ENCODE measurements at regions not wholly inside any gene's neighbourhood (a gene's known extent, or its start where the extent isn't known, plus 50 kb on each side); places are given as distances from the start of the nearest gene placed in this dataset.

DNA sequence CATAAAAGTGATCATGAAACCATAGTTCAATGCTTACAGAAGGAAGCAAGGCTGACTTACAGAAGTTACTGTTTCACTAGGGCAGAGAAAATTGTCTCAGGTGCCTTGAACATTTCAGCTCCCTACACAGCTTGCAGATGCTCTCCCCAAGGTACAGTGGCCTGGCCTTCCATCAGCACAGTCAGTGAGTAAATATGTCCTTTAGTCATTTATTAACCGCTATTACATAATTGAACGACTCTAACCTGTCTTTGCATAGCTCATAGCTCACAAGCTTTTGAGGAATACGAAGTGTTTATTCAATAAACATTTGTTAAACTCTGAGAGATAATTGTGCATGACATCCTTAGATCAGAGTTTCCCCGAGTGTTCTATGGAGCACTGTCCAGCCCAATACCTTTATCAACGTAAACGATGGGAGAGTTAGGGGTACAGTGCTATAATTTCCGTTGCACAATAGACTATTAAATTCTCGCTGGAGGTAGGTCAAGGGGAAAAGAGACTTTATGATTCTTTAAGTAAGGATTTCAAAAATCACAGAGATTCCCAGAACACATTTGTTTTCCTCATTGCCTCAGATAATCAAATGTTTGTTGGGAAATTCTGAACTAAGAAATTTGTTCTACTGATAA is 677.8 kb downstream of the TSN start:
- intact Hi-C loops (cut with DNase I), result no loop called here
- DNase-seq, result no peak

DNA sequence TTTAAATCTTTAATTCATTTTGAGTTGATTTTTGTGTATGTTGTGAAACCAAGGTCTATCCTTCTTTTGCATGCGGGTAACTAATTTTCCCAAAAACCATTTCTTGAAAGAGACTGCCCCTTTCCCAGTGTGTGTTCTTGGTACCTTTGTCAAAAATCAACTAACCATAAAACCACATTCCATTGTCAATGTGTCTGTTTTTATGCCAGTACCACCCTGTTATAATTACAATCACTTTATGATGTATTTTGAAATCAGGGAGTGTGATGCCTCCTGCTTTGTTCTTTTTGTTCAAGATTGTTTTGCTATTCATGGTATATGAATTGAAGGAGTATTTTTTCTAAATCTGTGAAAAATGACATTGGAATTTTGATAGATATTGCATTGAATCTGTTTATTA is 689.6 kb downstream of the TSN start:
- intact Hi-C loops (cut with DNase I), result no loop called here
- no peak for DNase-seq

DNA sequence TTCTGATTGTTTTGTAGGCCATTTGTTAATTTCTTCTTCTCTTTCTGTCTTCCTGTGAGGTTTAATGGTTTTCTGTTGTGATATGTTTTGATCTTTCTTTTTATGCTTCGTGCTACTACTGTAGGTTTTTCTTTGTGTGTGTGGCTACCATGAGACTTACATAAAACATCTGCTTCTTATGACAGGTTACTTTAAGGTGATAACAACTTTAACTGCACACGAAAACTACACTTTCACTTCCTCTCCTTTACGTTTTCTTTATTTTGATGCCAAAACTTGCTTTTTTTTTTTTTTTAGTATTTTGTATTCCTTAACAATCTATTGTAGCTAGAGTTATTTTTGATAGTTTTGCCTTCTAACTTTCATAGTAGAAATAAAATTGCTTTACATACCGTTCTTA is 691.3 kb downstream of the TSN start:
- DNase-seq, result no peak
- intact Hi-C loops (cut with DNase I), result no loop called here

DNA sequence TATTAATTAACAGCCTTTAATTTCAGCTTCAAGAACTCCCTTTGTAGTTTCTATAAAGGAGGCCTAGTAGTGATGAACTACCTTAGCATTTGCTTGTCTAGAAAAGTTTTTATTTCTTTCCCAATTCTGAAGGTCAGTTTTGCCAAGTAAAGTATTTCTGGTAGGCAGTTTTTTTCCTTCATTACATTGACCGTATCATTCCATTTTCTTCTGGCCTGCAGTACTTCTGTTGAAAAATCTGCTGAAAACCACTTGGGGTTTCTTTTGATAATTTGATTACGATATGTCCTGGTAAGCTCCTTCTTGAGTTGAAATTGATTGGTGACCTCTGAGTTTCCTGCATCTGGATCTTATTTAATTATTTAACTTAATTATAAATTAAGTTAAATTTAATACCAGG is 691.8 kb downstream of the TSN start:
- DNase-seq, result no peak
- intact Hi-C loops (cut with DNase I), result no loop called here

DNA sequence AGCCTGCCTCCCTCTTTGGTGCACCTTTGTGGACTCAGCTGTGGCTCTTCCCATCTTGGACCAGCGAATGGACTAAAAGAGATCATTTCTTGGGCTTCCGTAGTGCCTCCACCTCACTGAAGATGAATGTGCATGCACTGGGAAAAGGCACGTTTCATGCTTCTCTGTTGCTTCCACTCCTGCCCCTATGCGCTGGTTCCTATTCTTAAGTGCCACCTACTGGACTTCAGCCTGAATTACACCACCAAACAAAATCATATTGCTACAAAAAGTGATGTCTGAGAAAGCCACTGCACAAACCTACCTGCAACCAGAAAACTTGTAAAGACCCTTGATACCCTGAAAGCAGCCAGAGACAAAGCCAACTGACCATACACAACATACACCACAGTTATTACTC is 695.6 kb downstream of the TSN start:
- no peak for DNase-seq
- intact Hi-C loops (cut with DNase I), result loop anchor here (1.0 kb wide), 1 partner anchor 476 kb away; no protein-coding TSS in a partner anchor

DNA sequence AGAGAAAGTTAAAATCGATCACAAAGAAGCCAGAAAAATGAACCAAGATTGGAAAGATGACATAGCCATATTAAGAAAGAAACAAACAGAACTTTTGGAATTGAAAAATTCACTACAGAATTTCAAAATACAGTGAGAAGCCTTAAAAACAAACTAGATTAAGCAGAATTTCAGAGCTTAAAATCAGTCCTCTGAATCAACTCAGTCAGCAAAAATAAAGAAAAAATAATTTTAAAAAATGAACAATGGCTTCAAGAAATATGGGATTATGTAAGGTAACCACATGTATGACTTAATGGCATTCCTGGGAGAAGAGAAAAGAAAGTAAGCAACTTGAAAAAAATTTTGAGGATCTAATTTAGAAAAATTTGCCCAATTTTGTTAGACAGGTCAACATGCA is 696.2 kb downstream of the TSN start:
- no peak for DNase-seq
- intact Hi-C loops (cut with DNase I), result loop anchor here (1.0 kb wide), 1 partner anchor 476 kb away; no protein-coding TSS in a partner anchor

DNA sequence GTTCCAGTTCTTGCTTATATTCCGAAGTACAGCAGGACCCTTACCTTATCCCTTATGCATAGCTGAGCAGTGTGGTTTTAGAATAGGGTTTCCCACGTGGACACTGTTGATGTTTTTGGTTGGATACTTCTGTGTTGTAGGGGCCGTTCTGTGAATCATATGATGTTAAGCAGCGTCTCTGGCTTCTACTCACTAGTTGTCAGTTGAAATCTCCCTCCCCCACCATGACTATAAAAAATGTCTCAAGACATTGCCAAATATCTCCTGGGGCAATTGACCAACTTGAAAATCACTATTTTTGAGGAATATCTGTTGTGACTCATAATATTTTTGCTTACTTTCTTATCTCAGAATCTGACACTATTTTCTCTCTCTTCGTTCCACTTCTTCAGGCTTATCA is 713.7 kb downstream of the TSN start:
- DNase-seq, result no peak
- intact Hi-C loops (cut with DNase I), result no loop called here

DNA sequence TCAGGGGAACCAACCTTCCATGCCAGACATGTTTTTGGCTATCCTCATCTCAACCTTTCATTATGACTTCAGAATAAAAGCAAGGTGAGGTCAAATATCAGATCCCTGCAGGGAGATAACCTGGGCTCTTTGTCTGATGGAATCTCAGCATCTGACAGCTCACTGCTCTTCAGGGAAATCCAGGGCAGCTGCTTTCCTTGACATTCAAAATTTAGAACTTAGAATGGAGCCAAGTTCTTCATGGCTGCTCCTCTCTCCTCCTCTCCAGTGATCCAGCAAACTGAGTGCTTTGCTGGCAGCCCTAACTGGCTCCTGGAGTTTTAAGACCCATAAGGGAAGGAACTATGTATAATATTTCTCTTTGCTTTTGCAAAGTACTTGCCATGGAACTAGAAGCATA is 716.3 kb downstream of the TSN start:
- DNase-seq, result no peak
- intact Hi-C loops (cut with DNase I), result no loop called here

DNA sequence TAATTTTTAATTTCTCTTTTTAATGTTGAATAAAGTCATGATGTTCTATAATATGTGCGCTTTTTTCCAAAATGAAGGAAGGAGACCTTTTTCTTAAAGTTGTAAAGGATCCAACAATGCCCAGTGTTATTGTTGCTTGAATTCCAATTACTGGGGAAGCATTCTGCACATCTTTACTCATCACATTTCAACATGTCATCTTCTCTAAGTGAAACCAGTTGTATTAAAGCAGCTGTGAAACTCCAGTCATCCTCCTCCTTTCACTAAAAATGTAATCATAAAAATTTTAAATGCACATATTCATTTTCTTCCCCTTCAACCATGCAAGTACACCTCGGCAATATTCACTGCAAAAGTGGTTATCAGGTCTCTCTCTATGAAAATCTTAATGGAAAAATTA is 722.7 kb downstream of the TSN start:
- no peak for DNase-seq

DNA sequence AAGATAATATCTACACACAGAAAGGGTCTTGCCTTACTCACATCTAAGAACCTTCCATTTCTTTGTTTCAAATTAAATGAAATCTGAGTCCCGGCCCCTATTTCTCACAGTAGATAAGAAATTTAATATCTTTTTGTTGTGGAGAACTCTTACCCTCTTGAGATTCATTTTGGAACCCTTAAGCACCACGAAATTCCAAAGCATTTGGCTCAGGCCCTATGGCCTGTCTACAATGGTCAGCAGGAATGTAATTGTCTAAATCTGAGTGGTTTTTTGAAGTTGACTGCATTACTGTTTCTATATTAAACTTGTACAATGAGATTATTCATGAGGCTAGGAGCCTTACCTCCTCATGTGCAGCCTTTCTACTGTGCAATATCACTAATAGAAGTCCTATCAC is 723.3 kb downstream of the TSN start:
- intact Hi-C loops (cut with DNase I), result no loop called here
- no peak for DNase-seq

More for the DNA sequence above, 722.7 kb downstream of the TSN start:
- intact Hi-C loops (cut with DNase I), result no loop called here

DNA sequence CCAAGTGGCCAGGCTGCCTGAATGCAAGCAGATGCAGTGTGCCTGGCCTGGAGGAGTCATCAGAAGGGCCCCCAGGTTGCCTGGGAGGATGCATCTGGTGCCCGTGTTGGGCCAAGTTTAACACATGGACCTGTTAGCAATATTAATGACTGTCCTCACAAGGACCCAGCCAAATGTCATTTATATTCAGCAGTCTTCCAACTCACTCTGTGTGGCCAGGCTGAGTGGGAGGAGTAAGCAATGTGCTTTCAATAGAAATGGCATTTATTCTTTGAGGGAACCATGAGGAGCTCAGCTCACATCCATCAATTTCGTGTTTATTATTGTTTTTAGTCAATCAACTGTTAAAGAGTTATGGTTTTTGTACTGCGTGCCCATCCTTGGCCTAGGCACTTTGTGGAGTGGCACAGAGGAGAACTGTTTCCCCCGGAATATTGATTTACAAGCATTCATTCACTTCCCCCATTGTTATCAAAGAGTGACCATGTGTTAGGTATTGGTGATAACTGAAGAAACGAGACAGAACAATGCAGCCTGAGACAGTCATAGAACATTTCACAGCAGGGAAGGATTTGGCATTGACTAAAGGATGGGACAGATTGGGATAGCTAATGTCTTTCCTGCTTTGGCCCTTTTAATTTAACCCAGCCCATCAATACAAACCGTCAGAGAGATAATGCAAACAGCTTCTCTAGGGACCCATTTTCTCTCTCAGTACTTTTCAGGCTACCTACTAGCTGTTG is 725.2 kb downstream of the TSN start:
- DNase-seq, result peak in 3 of 10 donors; percentile 8 to 85 (median 80)
- intact Hi-C loops (cut with DNase I), result no loop called here

DNA sequence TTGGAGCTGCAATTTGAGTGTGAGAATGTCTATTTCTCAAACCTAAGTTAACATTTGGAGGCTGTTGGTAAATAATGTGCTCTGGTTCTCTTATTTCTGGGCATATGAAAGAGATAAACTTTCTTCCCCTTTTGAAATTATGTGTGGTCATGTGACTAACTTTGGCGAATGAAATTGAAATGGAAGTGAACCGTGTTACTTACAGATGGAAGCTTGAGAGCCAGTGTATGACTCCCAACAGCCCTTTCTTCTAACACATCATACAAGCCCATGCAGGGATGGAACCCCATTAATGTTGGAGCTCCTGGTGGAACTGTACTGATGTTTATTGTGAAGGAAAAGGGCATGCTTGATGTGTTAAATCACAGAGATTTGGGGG is 725.8 kb downstream of the TSN start:
- intact Hi-C loops (cut with DNase I), result no loop called here
- no peak for DNase-seq

DNA sequence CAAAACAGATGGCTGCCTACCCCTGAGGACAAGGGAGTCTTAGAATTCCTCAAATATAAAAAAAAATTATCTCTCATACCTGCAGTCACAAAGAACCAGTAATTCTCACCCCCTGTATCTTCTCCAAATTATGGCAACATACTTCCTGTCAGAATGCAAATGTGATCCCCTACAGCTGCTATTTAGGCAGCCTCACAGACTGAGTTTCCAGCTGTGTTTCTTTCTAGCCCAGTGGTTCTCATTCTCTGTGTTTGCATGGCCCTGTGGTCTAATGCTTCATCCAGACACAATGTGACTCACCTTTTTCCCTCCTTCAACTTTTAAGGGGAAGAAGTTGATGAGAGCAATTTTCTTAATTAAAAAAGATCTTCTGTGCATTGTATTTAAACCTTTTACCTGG is 726.3 kb downstream of the TSN start:
- intact Hi-C loops (cut with DNase I), result no loop called here
- DNase-seq, result no peak

DNA sequence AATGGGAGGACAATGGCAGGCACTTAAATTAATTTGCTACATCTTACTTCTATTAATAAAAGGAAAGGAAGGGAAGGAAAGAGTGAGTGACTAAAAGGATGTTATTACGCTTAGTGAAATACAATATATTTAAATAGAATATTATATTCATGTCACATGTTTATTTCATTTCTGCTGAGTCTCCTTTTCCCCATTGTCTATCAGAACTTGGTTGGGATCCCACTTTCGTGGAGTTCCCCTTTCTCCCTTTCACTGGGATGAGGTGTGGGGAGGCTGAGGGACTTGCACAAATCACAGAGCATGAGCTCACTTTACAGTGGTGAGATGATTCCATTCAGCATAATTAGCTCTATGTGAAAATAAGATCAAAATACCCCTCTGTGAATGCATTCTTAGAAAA is 730.6 kb downstream of the TSN start:
- no peak for DNase-seq
- intact Hi-C loops (cut with DNase I), result no loop called here

DNA sequence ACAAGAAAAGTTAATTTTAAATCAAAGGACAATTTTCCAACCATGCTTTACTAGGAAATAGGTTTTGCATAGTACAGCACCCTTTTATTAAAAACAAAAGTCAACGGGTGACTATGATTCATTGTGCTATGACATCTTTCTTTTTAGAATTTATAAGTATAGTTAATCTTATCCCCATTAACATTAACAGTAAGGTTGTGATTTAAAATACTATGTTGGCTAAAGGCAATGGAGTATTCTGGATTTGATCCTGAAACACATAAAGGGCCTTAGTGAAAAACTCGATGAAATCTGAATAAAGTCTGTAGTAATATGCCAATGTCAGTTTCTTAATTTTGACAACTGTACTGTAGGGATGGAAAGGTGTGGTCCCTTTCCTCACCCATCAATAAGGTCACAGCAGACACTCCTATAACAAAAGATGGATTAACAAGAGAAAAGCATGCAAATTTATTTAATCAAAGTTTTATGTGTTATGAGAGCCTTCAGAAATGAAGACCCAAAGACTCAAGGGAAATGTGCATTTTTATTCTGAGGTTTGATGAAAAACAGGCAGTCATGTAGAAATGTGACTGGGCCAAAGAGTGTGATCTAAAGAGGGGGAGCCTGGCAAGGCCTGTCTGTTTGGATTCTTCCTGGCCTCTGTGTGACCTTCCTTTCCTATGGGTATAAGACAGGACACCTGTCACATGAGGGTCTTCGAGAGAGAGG is 731.4 kb downstream of the TSN start:
- intact Hi-C loops (cut with DNase I), result no loop called here
- no peak for DNase-seq

DNA sequence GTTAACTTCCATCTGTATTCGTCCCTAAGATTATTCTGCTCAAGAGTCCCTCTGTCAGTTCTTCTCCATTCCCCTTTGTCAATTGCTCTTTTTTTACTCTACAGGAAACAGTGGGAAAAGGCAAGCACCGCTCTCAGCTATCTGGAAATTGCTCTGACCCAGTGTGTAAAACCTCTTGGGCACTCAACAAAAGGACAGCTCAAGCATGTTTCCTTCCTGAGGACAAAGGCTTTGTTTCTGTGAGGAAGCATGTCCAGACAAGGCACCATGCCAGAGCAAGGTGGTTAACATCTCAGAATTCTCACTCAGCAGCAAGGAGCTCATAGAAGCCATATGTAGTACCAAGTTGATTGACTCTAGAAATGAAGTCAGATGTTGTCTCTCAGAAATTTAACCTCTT is 735.6 kb downstream of the TSN start:
- intact Hi-C loops (cut with DNase I), result no loop called here
- no peak for DNase-seq

DNA sequence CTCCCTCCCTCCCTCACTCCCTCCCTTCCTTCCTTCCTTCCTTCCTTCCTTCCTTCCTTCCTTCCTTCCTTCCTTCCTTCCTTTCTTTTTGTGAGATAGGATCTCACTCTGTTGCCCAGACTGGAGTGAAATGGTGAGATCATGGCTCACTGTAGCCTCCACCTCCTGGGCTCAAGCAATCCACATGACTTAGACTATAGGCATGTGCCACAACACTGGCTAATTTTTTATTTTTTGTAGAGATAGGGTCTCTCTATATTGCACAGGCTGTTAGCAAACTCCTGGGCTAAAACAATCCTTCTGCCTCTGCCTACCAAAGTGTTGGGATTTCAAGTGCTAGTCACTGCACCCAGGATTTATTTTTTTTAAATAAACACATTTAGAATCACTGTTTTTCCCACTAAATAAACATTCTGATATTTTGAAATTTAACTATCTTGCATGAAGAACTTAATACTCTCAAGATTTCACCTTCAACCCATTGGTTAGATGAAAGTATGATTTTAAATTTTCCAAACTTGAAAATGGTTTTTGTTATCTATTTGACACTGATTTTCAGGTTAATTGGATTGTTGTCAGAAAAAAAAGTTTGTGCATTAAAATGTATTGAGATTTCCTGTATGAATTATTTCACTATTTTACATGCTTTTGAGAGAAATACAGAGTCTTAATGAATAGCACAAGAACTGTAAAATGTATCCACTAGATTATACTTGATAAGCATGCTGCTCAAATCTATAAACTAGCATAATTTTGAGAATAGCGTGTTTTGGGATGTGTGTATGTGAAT is 745.1 kb downstream of the TSN start:
- intact Hi-C loops (cut with DNase I), result no loop called here
- DNase-seq, result no peak

DNA sequence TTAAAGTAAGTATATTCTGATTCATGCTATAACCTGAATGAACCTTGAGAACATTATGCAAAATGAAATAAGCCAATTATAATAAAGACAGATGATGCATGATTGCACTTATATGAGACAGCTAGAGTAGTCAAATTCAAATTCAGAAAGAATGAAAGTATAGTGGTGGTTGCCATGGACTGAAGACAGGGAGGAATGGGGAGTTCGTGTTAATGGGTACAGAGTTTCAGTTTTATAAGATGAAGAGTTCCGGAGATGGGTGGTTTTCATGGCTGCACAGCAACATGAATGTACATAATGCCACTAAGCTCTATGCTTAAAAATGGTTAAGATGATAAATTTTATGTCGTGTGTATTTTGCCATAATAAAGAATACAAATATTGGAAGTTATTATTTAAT is 751.2 kb downstream of the TSN start:
- no peak for DNase-seq
- intact Hi-C loops (cut with DNase I), result no loop called here

DNA sequence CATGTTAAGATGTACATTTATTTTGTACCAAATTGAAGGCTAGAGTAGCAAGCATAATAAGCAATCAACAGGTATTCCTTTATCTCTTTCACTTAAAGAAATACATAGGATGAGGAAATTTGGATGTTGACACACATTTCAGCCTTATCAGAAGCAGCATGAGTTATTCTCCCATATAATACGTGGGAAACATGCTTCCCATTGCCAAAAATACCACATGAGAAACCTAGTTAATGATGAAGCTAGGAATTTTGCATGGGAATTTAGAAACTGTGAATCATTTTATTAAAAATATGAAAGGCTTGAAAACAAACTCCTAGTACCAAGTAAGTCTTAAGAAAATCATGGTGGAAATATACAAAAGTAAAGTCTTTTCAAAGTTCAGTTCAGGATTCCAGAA is 751.8 kb downstream of the TSN start:
- no peak for DNase-seq
- intact Hi-C loops (cut with DNase I), result no loop called here

DNA sequence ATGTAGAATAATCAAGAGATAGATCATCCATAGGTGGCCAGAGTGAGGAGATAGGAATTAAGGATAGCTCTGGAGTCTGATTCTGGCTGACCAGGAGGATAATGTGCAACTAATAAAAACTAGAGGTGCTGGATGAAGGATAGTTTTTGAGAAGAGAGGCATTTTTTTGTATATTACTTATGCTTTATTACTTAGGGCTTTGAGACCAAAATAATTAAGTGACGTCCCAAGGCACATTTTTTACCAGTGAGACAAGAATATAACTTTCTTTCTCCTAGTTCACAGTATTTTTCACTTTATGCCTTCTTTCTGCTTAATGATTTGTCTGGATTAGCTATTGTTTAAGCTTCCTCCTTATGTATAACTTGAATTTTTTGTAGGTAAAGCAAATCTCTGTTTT is 756.6 kb downstream of the TSN start:
- intact Hi-C loops (cut with DNase I), result no loop called here
- no peak for DNase-seq

DNA sequence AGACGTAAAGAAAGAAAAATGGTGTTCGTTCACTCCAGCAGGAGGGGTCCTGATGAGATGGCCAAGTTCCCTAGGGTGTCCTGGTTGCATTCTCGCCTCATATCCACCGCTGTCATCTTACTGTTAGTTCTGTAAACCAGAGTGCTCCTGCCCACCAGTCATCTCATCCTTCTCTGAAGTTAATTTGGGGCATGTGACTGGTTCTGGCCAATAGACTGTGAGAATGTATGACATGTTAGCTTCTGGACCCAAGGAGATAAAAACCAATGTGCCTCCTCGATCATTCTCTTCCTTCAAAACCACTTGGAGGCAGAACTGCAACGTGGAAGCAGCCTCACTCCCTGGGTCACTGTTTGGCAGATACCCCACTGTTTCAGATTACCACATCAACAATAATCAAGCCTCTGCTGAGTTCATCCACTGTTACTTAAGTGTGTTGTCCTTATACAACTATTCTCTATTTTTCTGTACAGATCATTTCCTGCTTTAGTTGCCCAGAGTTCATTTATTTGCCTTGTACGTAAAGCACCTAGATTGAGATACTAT is 759.1 kb downstream of the TSN start:
- intact Hi-C loops (cut with DNase I), result no loop called here
- DNase-seq, result no peak

Measured in posterior cingulate gyrus (tissue), 11 donors.